Neural crest cell (in vitro differentiated cells): ENCODE measurements at regions not wholly inside any gene's neighbourhood (a gene's known extent, or its start where the extent isn't known, plus 50 kb on each side); places are given as distances from the start of the nearest gene placed in this dataset.

Experiments
- DNase-seq: peaks from one replicate; pipeline ENCODE4 v3.0.0; 2021; ENCODE audit warnings: low read depth, mixed read lengths, low spot score
- H3K27ac Mint-ChIP-seq: one replicate; pipeline ENCODE4 v1.8.0; 2021; ENCODE audit warnings: mild to moderate bottlenecking, mixed read lengths; ENCODE audit not compliant: unreplicated experiment
- H3K27me3 Mint-ChIP-seq: 2 replicates; pipeline ENCODE4 v1.8.0; 2021; ENCODE audit warnings: low read depth, mild to moderate bottlenecking, mixed read lengths
- H3K36me3 Mint-ChIP-seq: 2 replicates; pipeline ENCODE4 v1.8.0; 2021; ENCODE audit warnings: low read depth, mild to moderate bottlenecking, mixed read lengths
- H3K4me1 Mint-ChIP-seq: 2 replicates; pipeline ENCODE4 v1.8.0; 2021; ENCODE audit warnings: mixed read lengths
- H3K4me3 Mint-ChIP-seq: one replicate; pipeline ENCODE4 v1.8.0; 2021; ENCODE audit warnings: mild to moderate bottlenecking, mixed read lengths
- H3K9me3 Mint-ChIP-seq: 2 replicates; pipeline ENCODE4 v1.8.0; 2021; ENCODE audit warnings: mixed read lengths
- CTCF ChIP-seq: fragments of 200-600 bp; sonication (generic); conservative IDR thresholded peaks from 2 replicates; pipeline ENCODE4 v1.5.0; 2021; ENCODE audit warnings: antibody characterized with exemption, mild to moderate bottlenecking

GRCh38 chr9:75691408-75691807 lies 199.1 kb upstream of the PCSK5 start:
- Mint-ChIP-seq H3K4me1 (no peaks in the 10 kb centered on the region), H3K4me3 (no peak overlapping the region), H3K9me3 (peaks cover 7% of the 10 kb centered on the region), H3K36me3 (no peaks in the 10 kb centered on the region), H3K27ac (no peak overlapping the region), H3K27me3 (no peaks in the 10 kb centered on the region)
- DNase-seq, result no peak
- no peak for TF ChIP-seq CTCF

GRCh38 chr9:75692309-75692708 lies 198.2 kb upstream of the PCSK5 start:
- TF ChIP-seq CTCF, result no peak
- no peak for DNase-seq
- Mint-ChIP-seq H3K27ac (no peak overlapping the region), H3K4me3 (no peak overlapping the region), H3K9me3 (peaks cover 7% of the 10 kb centered on the region), H3K36me3 (no peaks in the 10 kb centered on the region), H3K27me3 (no peaks in the 10 kb centered on the region), H3K4me1 (no peaks in the 10 kb centered on the region)

- Mint-ChIP-seq H3K9me3 (no peaks in the 10 kb centered on the region), H3K4me1 (no peaks in the 10 kb centered on the region), H3K4me3 (no peak overlapping the region)
These were observed 194.6 kb upstream of the PCSK5 start for GRCh38 chr9:75695921-75696320.

GRCh38 chr9:75699017-75699416 lies 191.5 kb upstream of the PCSK5 start:
- Mint-ChIP-seq H3K27me3 (no peaks in the 10 kb centered on the region), H3K9me3 (no peaks in the 10 kb centered on the region), H3K4me1 (no peaks in the 10 kb centered on the region), H3K4me3 (no peak overlapping the region), H3K27ac (no peak overlapping the region), H3K36me3 (no peaks in the 10 kb centered on the region)
- TF ChIP-seq CTCF, result no peak
- DNase-seq, result no peak

More at GRCh38 chr9:75695921-75696320, 194.6 kb upstream of the PCSK5 start:
- DNase-seq, result no peak
- H3K36me3 Mint-ChIP-seq, result no peaks in the 10 kb centered on the region
- H3K27ac Mint-ChIP-seq, result no peak overlapping the region
- no peaks in the 10 kb centered on the region for H3K27me3 Mint-ChIP-seq
- no peak for TF ChIP-seq CTCF

GRCh38 chr9:75699625-75700251 lies 190.7 kb upstream of the PCSK5 start:
- Mint-ChIP-seq H3K9me3 (no peaks in the 10 kb centered on the region), H3K36me3 (no peaks in the 10 kb centered on the region), H3K4me3 (no peak overlapping the region), H3K27me3 (no peaks in the 10 kb centered on the region), H3K27ac (no peak overlapping the region), H3K4me1 (no peaks in the 10 kb centered on the region)
- TF ChIP-seq CTCF, result no peak
- DNase-seq, result no peak

- H3K27ac Mint-ChIP-seq, result no peak overlapping the region
- TF ChIP-seq CTCF, result no peak
- no peaks in the 10 kb centered on the region for H3K4me1 Mint-ChIP-seq
- no peaks in the 10 kb centered on the region for H3K9me3 Mint-ChIP-seq
- H3K4me3 Mint-ChIP-seq, result no peak overlapping the region
- no peak for DNase-seq
- no peaks in the 10 kb centered on the region for H3K27me3 Mint-ChIP-seq
- no peaks in the 10 kb centered on the region for H3K36me3 Mint-ChIP-seq
These were observed 190.2 kb upstream of the PCSK5 start for GRCh38 chr9:75700252-75700640.
